ENCODE measurements at regions not wholly inside any gene's neighbourhood (a gene's known extent, or its start where the extent isn't known, plus 50 kb on each side); places are given as distances from the start of the nearest gene placed in this dataset.

GRCh38 chr3:20395692-20396091, 209.7 kb upstream of the SGO1 start:
- Histone ChIP-seq H3K4me1 (no peaks in the 10 kb centered on the region), H3K4me3 (no peak overlapping the region), H3K36me3 (no peaks in the 10 kb centered on the region), H3K27ac (no peak overlapping the region), H3K27me3 (no peaks in the 10 kb centered on the region), H3K9me3 (no peaks in the 10 kb centered on the region)
- TF ChIP-seq POLR2A (IDR thresholded peaks at IDR 0.05) = no peak
- no peak for TF ChIP-seq CTCF (IDR thresholded peaks at IDR 0.05)
- no peak for DNase-seq

- TF ChIP-seq CTCF (IDR thresholded peaks at IDR 0.05) (no peak), POLR2A (IDR thresholded peaks at IDR 0.05) (no peak)
- Histone ChIP-seq H3K4me3 (no peak overlapping the region), H3K9me3 (no peaks in the 10 kb centered on the region), H3K36me3 (no peaks in the 10 kb centered on the region), H3K4me1 (no peaks in the 10 kb centered on the region), H3K27me3 (no peaks in the 10 kb centered on the region), H3K27ac (no peak overlapping the region)
- DNase-seq = no peak
These were observed 208.2 kb upstream of the SGO1 start for GRCh38 chr3:20394243-20394642.

- no peak overlapping the region for H3K27ac ChIP-seq
- DNase-seq = no peak
- H3K4me1 ChIP-seq = no peaks in the 10 kb centered on the region
- no peak overlapping the region for H3K4me3 ChIP-seq
- H3K36me3 ChIP-seq = no peaks in the 10 kb centered on the region
- no peaks in the 10 kb centered on the region for H3K27me3 ChIP-seq
- no peaks in the 10 kb centered on the region for H3K9me3 ChIP-seq
- TF ChIP-seq CTCF (IDR thresholded peaks at IDR 0.05) = no peak
- TF ChIP-seq POLR2A (IDR thresholded peaks at IDR 0.05) = no peak
These were observed 205.6 kb upstream of the SGO1 start for GRCh38 chr3:20391644-20392043.

GRCh38 chr3:20388971-20389370, 203.0 kb upstream of the SGO1 start:
- TF ChIP-seq CTCF (IDR thresholded peaks at IDR 0.05) (no peak), POLR2A (IDR thresholded peaks at IDR 0.05) (no peak)
- DNase-seq = no peak
- Histone ChIP-seq H3K27ac (no peak overlapping the region), H3K27me3 (no peaks in the 10 kb centered on the region), H3K4me3 (no peak overlapping the region), H3K36me3 (no peaks in the 10 kb centered on the region), H3K4me1 (no peaks in the 10 kb centered on the region), H3K9me3 (no peaks in the 10 kb centered on the region)

- H3K4me1 ChIP-seq = no peaks in the 10 kb centered on the region
- no peak for TF ChIP-seq POLR2A (IDR thresholded peaks at IDR 0.05)
- no peak for TF ChIP-seq CTCF (IDR thresholded peaks at IDR 0.05)
- no peak overlapping the region for H3K4me3 ChIP-seq
- no peaks in the 10 kb centered on the region for H3K27me3 ChIP-seq
- DNase-seq = no peak
- H3K27ac ChIP-seq = no peak overlapping the region
- H3K9me3 ChIP-seq = no peaks in the 10 kb centered on the region
- no peaks in the 10 kb centered on the region for H3K36me3 ChIP-seq
These were observed 194.3 kb upstream of the SGO1 start for GRCh38 chr3:20380295-20380694.

GRCh38 chr3:20378315-20378714, 192.3 kb upstream of the SGO1 start:
- TF ChIP-seq POLR2A (IDR thresholded peaks at IDR 0.05) = no peak
- TF ChIP-seq CTCF (IDR thresholded peaks at IDR 0.05) = no peak
- H3K27ac ChIP-seq = no peak overlapping the region
- no peaks in the 10 kb centered on the region for H3K36me3 ChIP-seq
- H3K27me3 ChIP-seq = no peaks in the 10 kb centered on the region
- no peak for DNase-seq
- no peaks in the 10 kb centered on the region for H3K4me1 ChIP-seq
- no peaks in the 10 kb centered on the region for H3K9me3 ChIP-seq
- H3K4me3 ChIP-seq = no peak overlapping the region

Data from Peyer's patch (tissue), 4 donors.